CD14-positive monocyte (primary cell): ENCODE measurements at regions not wholly inside any gene's neighbourhood (a gene's known extent, or its start where the extent isn't known, plus 50 kb on each side); places are given as distances from the start of the nearest gene placed in this dataset.

Experiments
- DNase-seq, 3 donors: peaks; one replicate each; pipeline ENCODE4 v3.0.0-alpha.2; 2011 to 2022
- H2AFZ ChIP-seq: 2 replicates; pipeline ENCODE4 v1.6.0; 2012; ENCODE audit warnings: mild to moderate bottlenecking, low read depth, low read length, inconsistent platforms; ENCODE audit not compliant: insufficient read depth, poor library complexity, severe bottlenecking
- H3K27ac ChIP-seq, 2 donors: 1 replicate in 1 of 2; 2 replicates in 1 of 2; pipeline ENCODE4 v1.5.1; 2012 to 2013; ENCODE audit warnings: low read length in 2 of 2, control low read depth in 1 of 2, inconsistent platforms in 1 of 2, low read depth in 1 of 2, mild to moderate bottlenecking in 1 of 2
- H3K27me3 ChIP-seq, 2 donors: one replicate each; pipeline versions ENCODE4 v1.6.0 to v1.6.1; 2011 to 2013; ENCODE audit warnings: low read length in 2 of 2; ENCODE audit not compliant: control insufficient read depth in 2 of 2, insufficient read depth in 2 of 2
- H3K36me3 ChIP-seq, 2 donors: replicated peaks in 1 of 2; 1 replicate in 1 of 2; 2 replicates in 1 of 2; pipeline versions ENCODE4 v1.5.1 to v1.6.1; 2012 to 2013; ENCODE audit warnings: low read length in 2 of 2, control low read depth in 1 of 2, inconsistent platforms in 1 of 2, mild to moderate bottlenecking in 1 of 2; ENCODE audit not compliant: insufficient read depth in 2 of 2, control insufficient read depth in 1 of 2
- H3K4me1 ChIP-seq, 2 donors: 1 replicate in 1 of 2; 2 replicates in 1 of 2; pipeline versions ENCODE4 v1.5.1 to v1.6.1; 2012 to 2013; ENCODE audit warnings: low read length in 2 of 2, control low read depth in 1 of 2, inconsistent platforms in 1 of 2, mild to moderate bottlenecking in 1 of 2, moderate library complexity in 1 of 2; ENCODE audit not compliant: insufficient read depth in 2 of 2, control insufficient read depth in 1 of 2
- H3K4me2 ChIP-seq: replicated peaks from 2 replicates; pipeline ENCODE3; 2012; ENCODE audit warnings: low read length, moderate library complexity, mild to moderate bottlenecking; ENCODE audit not compliant: poor library complexity, severe bottlenecking; ENCODE audit errors: extremely low read depth
- H3K4me3 ChIP-seq, 3 experiments: fragments of 200-600 bp in 1 of 3; sonication (generic) in 1 of 3; replicated peaks in 1 of 3; 1 replicate in 2 of 3; 2 replicates in 1 of 3; pipeline ENCODE4 v1.5.1; 2011 to 2013; ENCODE audit warnings: low read length in 3 of 3, mild to moderate bottlenecking in 3 of 3, control low read depth in 2 of 3, low read depth in 2 of 3, inconsistent platforms in 1 of 3, moderate library complexity in 1 of 3
- H3K79me2 ChIP-seq: 2 replicates; pipeline ENCODE4 v1.6.0; 2012; ENCODE audit warnings: mild to moderate bottlenecking, control low read depth, inconsistent platforms, low read length, moderate library complexity; ENCODE audit not compliant: insufficient read depth
- H3K9ac ChIP-seq: 2 replicates; pipeline ENCODE4 v1.6.0; 2017; ENCODE audit warnings: low read length, mild to moderate bottlenecking; ENCODE audit not compliant: insufficient read depth, poor library complexity, severe bottlenecking
- H3K9me3 ChIP-seq, 2 donors: replicated peaks in 1 of 2; 1 replicate in 1 of 2; 2 replicates in 1 of 2; pipeline versions ENCODE4 v1.5.1 to v1.6.1; 2012 to 2013; ENCODE audit warnings: low read length in 2 of 2, control low read depth in 1 of 2; ENCODE audit not compliant: control insufficient read depth in 1 of 2, insufficient read depth in 1 of 2
- H4K20me1 ChIP-seq: 2 replicates; pipeline ENCODE4 v1.6.0; 2012; ENCODE audit warnings: mild to moderate bottlenecking, low read length, control low read depth, moderate library complexity; ENCODE audit not compliant: insufficient read depth
- H3K27ac Mint-ChIP-seq, 7 donors: one replicate each; pipeline ENCODE4 v1.8.0; 2020; ENCODE audit warnings: mild to moderate bottlenecking in 7 of 7, mixed read lengths in 7 of 7, moderate library complexity in 6 of 7, inconsistent platforms in 2 of 7
- H3K27me3 Mint-ChIP-seq, 3 donors: one replicate each; pipeline ENCODE4 v1.8.0; 2021 to 2022; ENCODE audit warnings: low read depth in 3 of 3, mild to moderate bottlenecking in 3 of 3, mixed read lengths in 3 of 3, moderate library complexity in 3 of 3, inconsistent platforms in 1 of 3
- H3K36me3 Mint-ChIP-seq, 2 donors: one replicate each; pipeline ENCODE4 v1.8.0; 2020; ENCODE audit warnings: mixed read lengths in 2 of 2, inconsistent platforms in 1 of 2, mild to moderate bottlenecking in 1 of 2
- H3K4me1 Mint-ChIP-seq: one replicate; pipeline ENCODE4 v1.8.0; 2020; ENCODE audit warnings: mild to moderate bottlenecking, mixed read lengths
- H3K4me3 Mint-ChIP-seq, 2 donors: one replicate each; pipeline ENCODE4 v1.8.0; 2020; ENCODE audit warnings: mild to moderate bottlenecking in 2 of 2, mixed read lengths in 2 of 2, moderate library complexity in 1 of 2
- H3K9me3 Mint-ChIP-seq, 7 donors: one replicate each; pipeline ENCODE4 v1.8.0; 2020 to 2022; ENCODE audit warnings: mixed read lengths in 7 of 7, mild to moderate bottlenecking in 6 of 7, moderate library complexity in 6 of 7, inconsistent platforms in 2 of 7
- WGBS: methylation state at CpG from one replicate; pipeline ENCODE4 v1.1.5; 2013; ENCODE audit warnings: missing lambda C conversion rate; ENCODE audit not compliant: insufficient coverage; 5-methylcytosine and 5-hydroxymethylcytosine counted together
- intact Hi-C, 2 donors: fragments of 100-400 bp; cut with micrococcal nuclease; formaldehyde crosslinking; loops; one replicate each; pipeline versions ENCODE4 v1.15.0 to v1.15.1; 2023
- TF ChIP-seq, protein P1 (sequence below): fragments of 200-600 bp; IDR thresholded peaks from one replicate; pipeline ENCODE4 v1.8.0; 2022; ENCODE audit warnings: antibody characterized with exemption, mild to moderate bottlenecking

DNA sequence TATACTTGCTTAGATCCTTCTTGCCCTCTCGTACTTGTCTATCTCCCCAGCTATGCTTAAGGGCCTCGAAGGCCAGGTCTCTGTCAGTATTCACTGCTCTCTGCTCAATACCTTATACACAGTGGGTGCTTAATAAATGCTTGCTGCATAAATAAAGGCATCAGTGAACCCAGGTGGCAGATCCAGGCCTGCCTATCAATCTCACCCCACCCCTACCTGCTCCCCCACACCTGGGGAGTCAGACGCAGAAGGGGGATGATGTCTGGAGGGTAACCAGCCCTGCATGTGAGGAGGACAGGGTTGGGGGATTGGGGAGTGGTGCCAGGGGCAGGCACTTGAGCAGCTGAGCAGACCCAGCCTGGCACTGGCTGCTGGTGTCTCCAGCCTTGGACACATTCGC is 430.6 kb downstream of the MN1 start:
- H3K4me3 ChIP-seq = no peak overlapping the region
- no peak overlapping the region for H3K27ac ChIP-seq
- no peak for DNase-seq
- H4K20me1 ChIP-seq = no peaks in the 10 kb centered on the region
- H3K9me3 ChIP-seq = peaks cover 25 to 27% of the 10 kb centered on the region in 2 donors
- Mint-ChIP-seq H3K4me3 (no peak overlapping the region), H3K27ac (peak overlapping the region in 2 of 7 donors; percentile 46 to 49), H3K36me3 (no peaks in the 10 kb centered on the region), H3K4me1 (peaks cover 2% of the 10 kb centered on the region), H3K9me3 (peaks cover 13 to 46% (median 35%) of the 10 kb centered on the region in 7 donors), H3K27me3 (peaks cover 0 to 5% (median 4%) of the 10 kb centered on the region in 3 donors)
- H3K27me3 ChIP-seq = no peaks in the 10 kb centered on the region
- H3K4me2 ChIP-seq = no peak overlapping the region
- no peak overlapping the region for H2AFZ ChIP-seq
- H3K9ac ChIP-seq = no peak overlapping the region
- TF ChIP-seq, protein P1, sequence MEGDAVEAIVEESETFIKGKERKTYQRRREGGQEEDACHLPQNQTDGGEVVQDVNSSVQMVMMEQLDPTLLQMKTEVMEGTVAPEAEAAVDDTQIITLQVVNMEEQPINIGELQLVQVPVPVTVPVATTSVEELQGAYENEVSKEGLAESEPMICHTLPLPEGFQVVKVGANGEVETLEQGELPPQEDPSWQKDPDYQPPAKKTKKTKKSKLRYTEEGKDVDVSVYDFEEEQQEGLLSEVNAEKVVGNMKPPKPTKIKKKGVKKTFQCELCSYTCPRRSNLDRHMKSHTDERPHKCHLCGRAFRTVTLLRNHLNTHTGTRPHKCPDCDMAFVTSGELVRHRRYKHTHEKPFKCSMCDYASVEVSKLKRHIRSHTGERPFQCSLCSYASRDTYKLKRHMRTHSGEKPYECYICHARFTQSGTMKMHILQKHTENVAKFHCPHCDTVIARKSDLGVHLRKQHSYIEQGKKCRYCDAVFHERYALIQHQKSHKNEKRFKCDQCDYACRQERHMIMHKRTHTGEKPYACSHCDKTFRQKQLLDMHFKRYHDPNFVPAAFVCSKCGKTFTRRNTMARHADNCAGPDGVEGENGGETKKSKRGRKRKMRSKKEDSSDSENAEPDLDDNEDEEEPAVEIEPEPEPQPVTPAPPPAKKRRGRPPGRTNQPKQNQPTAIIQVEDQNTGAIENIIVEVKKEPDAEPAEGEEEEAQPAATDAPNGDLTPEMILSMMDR = no peak
- intact Hi-C loops = no loop called here
- no peaks in the 10 kb centered on the region for H3K79me2 ChIP-seq
- H3K36me3 ChIP-seq = no peaks in the 10 kb centered on the region
- no peaks in the 10 kb centered on the region for H3K4me1 ChIP-seq
- WGBS = 100% methylated on average over 1 of the region's 4 CpGs

DNA sequence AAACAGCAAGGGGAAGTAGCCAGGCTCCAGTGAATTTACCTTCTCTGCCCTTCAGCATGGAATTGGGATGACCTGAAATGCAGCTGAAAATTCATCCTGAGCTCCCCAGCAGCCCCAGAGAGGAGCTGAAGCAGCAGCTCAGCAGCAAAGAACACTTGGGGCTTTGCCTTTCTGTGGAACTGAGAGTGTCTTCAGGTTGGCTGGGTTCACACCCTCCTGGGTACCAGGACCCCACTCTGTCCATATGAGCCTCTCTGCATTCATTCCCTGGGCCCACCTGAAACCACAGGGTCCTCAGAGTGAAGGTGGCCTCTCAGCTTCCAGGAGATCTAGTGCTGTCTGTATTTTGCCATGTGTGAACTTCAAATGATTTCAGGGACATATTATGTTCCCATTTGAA is 429.2 kb downstream of the MN1 start:
- Histone ChIP-seq H3K4me3 (no peak overlapping the region), H3K9ac (no peak overlapping the region), H3K27me3 (no peaks in the 10 kb centered on the region), H4K20me1 (no peaks in the 10 kb centered on the region), H3K36me3 (no peaks in the 10 kb centered on the region), H3K79me2 (no peaks in the 10 kb centered on the region), H3K4me1 (no peaks in the 10 kb centered on the region), H3K9me3 (peaks cover 25 to 27% of the 10 kb centered on the region in 2 donors), H3K27ac (no peak overlapping the region), H3K4me2 (no peak overlapping the region), H2AFZ (no peak overlapping the region)
- peaks cover 2% of the 10 kb centered on the region for H3K4me1 Mint-ChIP-seq
- TF ChIP-seq, protein P1 = no peak
- no peak overlapping the region for H3K4me3 Mint-ChIP-seq
- no peaks in the 10 kb centered on the region for H3K36me3 Mint-ChIP-seq
- no peak for DNase-seq
- peaks cover 13 to 46% (median 35%) of the 10 kb centered on the region in 7 donors for H3K9me3 Mint-ChIP-seq
- peaks cover 0 to 5% (median 4%) of the 10 kb centered on the region in 3 donors for H3K27me3 Mint-ChIP-seq
- H3K27ac Mint-ChIP-seq = no peak overlapping the region
- intact Hi-C loops = no loop called here
